PC-9 (cell line): ENCODE measurements at regions not wholly inside any gene's neighbourhood (a gene's known extent, or its start where the extent isn't known, plus 50 kb on each side); places are given as distances from the start of the nearest gene placed in this dataset.

Source experiments
- BruUV-seq: library from RNA; stranded (reverse); fragments of 400-500 nt; replicated peaks from 2 replicates; lab custom pipeline; 2021; lab: Mats Ljungman, UMichigan
- CTCF ChIA-PET: fragments of 300-600 bp; sonication (Branson Sonifier 250); formaldehyde crosslinking; loops from one replicate; lab custom pipeline; 2022; ENCODE audit warnings: antibody characterized with exemption; lab: Charles Lee
- POLR2A ChIA-PET: fragments of 300-600 bp; sonication (Branson Sonifier 250); formaldehyde crosslinking; loops from one replicate; lab custom pipeline; 2022; ENCODE audit warnings: antibody characterized with exemption; ENCODE audit not compliant: unreplicated experiment; lab: Charles Lee
- DNase-seq, 2 experiments: peaks; one replicate each; pipeline versions ENCODE4 v3.0.0 to v3.0.0-alpha.2; 2015 to 2022; ENCODE audit warnings: mixed read lengths in 1 of 2
- H2AFZ ChIP-seq: fragments of 200-600 bp; sonication (generic); 2 replicates; pipeline ENCODE4 v1.8.1; 2017; ENCODE audit warnings: antibody characterized with exemption
- H3F3A ChIP-seq: fragments of 200-600 bp; sonication (generic); 2 replicates; pipeline ENCODE4 v1.8.1; 2017; ENCODE audit warnings: antibody characterized with exemption, mild to moderate bottlenecking, low read depth; ENCODE audit not compliant: insufficient read depth
- H3K27ac ChIP-seq: fragments of 200-600 bp; sonication (generic); 2 replicates; pipeline ENCODE4 v1.6.1; 2016; ENCODE audit warnings: mixed run types
- H3K27me3 ChIP-seq: fragments of 200-600 bp; sonication (generic); 2 replicates; pipeline ENCODE4 v1.6.1; 2016; ENCODE audit warnings: low read depth, mixed run types; ENCODE audit not compliant: insufficient read depth
- H3K36me3 ChIP-seq: fragments of 200-600 bp; sonication (generic); 2 replicates; pipeline ENCODE4 v1.6.1; 2016; ENCODE audit warnings: low read depth, mixed run types
- H3K4me1 ChIP-seq: fragments of 200-600 bp; sonication (generic); replicated peaks from 2 replicates; pipeline ENCODE4 v1.6.1; 2016; ENCODE audit warnings: mixed run types; ENCODE audit not compliant: insufficient read depth
- H3K4me2 ChIP-seq: fragments of 200-600 bp; sonication (generic); 2 replicates; pipeline ENCODE4 v1.6.1; 2017; ENCODE audit warnings: mixed run types
- H3K4me3 ChIP-seq: fragments of 200-600 bp; sonication (generic); 2 replicates; pipeline ENCODE4 v1.6.1; 2016; ENCODE audit warnings: mixed run types
- H3K79me2 ChIP-seq: fragments of 200-600 bp; sonication (generic); 2 replicates; pipeline ENCODE4 v1.6.1; 2017; ENCODE audit warnings: low read depth, mixed run types
- H3K9me2 ChIP-seq: fragments of 200-600 bp; sonication (generic); 2 replicates; pipeline ENCODE4 v1.8.1; 2017; ENCODE audit warnings: mild to moderate bottlenecking; ENCODE audit not compliant: insufficient read depth
- H3K9me3 ChIP-seq: fragments of 200-600 bp; sonication (generic); 2 replicates; pipeline ENCODE4 v1.8.1; 2016; ENCODE audit warnings: low read depth; ENCODE audit not compliant: insufficient read depth
- H4K20me1 ChIP-seq: fragments of 200-600 bp; sonication (generic); 2 replicates; pipeline ENCODE4 v1.8.1; 2017; ENCODE audit not compliant: insufficient read depth
- CTCF ChIP-seq: fragments of 200-600 bp; sonication (generic); conservative IDR thresholded peaks from 2 replicates; pipeline ENCODE4 v1.6.1; 2017; ENCODE audit warnings: mixed run types, antibody characterized with exemption, mild to moderate bottlenecking, moderate library complexity
- EZH2 ChIP-seq: fragments of 200-600 bp; sonication (generic); IDR thresholded peaks from 2 replicates; pipeline ENCODE4 v1.8.0; 2017; ENCODE audit warnings: antibody characterized with exemption, low read depth
- intact Hi-C: fragments of 100-400 bp; cut with micrococcal nuclease; formaldehyde crosslinking; loops from one replicate; pipeline ENCODE4 v1.10.0; 2022; ENCODE audit not compliant: unreplicated experiment

- no peaks in the 10 kb centered on the region for H3K27me3 ChIP-seq
- ChIA-PET POLR2A (no interaction called here), CTCF (interaction anchor here (0.6 to 1.7 kb wide), 3 partner anchors 48 to 928 kb away, joined by 3 to 4 read pairs (median 3); no protein-coding TSS in a partner anchor)
- no peaks in the 10 kb centered on the region for H3K79me2 ChIP-seq
- no peaks in the 10 kb centered on the region for H3K36me3 ChIP-seq
- no peak overlapping the region for H3K27ac ChIP-seq
- intact Hi-C loops = loop anchor here (1.0 kb wide), 2 partner anchors 47 to 223 kb away; no protein-coding TSS in a partner anchor
- no peaks in the 10 kb centered on the region for H4K20me1 ChIP-seq
- no peaks in the 10 kb centered on the region for H3K9me2 ChIP-seq
- peak in 1 of 2 experiments; percentile 16 for DNase-seq
- no peaks in the 10 kb centered on the region for H3K4me1 ChIP-seq
- H3F3A ChIP-seq = no peaks in the 10 kb centered on the region
- H3K4me3 ChIP-seq = no peak overlapping the region
- no peak overlapping the region for H3K4me2 ChIP-seq
- TF ChIP-seq CTCF = peak; percentile 63
- TF ChIP-seq EZH2 = no peak
- no peaks in the 10 kb centered on the region for H3K9me3 ChIP-seq
- no TSS peak for BruUV-seq
- H2AFZ ChIP-seq = no peak overlapping the region
Measured at GRCh38 chr2:118269408-118270051, 181.3 kb downstream of the INSIG2 start.

GRCh38 chr2:118268268-118268667 is 180.0 kb downstream of the INSIG2 start:
- no peaks in the 10 kb centered on the region for H3K9me2 ChIP-seq
- no peak for DNase-seq
- POLR2A ChIA-PET = no interaction called here
- intact Hi-C loops = no loop called here
- no TSS peak for BruUV-seq
- no peak for TF ChIP-seq CTCF
- TF ChIP-seq EZH2 = no peak
- H2AFZ ChIP-seq = no peak overlapping the region
- no peaks in the 10 kb centered on the region for H3K36me3 ChIP-seq
- H3F3A ChIP-seq = no peaks in the 10 kb centered on the region
- no peaks in the 10 kb centered on the region for H4K20me1 ChIP-seq
- CTCF ChIA-PET = interaction anchor here (0.6 kb wide), 1 partner anchor 41 kb away, joined by 9 read pairs; no protein-coding TSS in a partner anchor
- H3K9me3 ChIP-seq = no peaks in the 10 kb centered on the region
- H3K4me3 ChIP-seq = no peak overlapping the region
- H3K27ac ChIP-seq = no peak overlapping the region
- no peaks in the 10 kb centered on the region for H3K79me2 ChIP-seq
- H3K27me3 ChIP-seq = no peaks in the 10 kb centered on the region
- H3K4me1 ChIP-seq = no peaks in the 10 kb centered on the region
- no peak overlapping the region for H3K4me2 ChIP-seq

GRCh38 chr2:118265873-118266455 is 177.7 kb downstream of the INSIG2 start:
- ChIA-PET CTCF (interaction anchor here (1.2 kb wide), 1 partner anchor 219 kb away, joined by 3 read pairs; no protein-coding TSS in a partner anchor), POLR2A (no interaction called here)
- Histone ChIP-seq H4K20me1 (no peaks in the 10 kb centered on the region), H3K4me3 (no peak overlapping the region), H3K27ac (no peak overlapping the region), H3K4me1 (no peaks in the 10 kb centered on the region), H3K9me2 (no peaks in the 10 kb centered on the region), H3K79me2 (no peaks in the 10 kb centered on the region), H3F3A (no peaks in the 10 kb centered on the region), H3K9me3 (no peaks in the 10 kb centered on the region), H3K27me3 (no peaks in the 10 kb centered on the region), H3K4me2 (no peak overlapping the region), H2AFZ (no peak overlapping the region), H3K36me3 (no peaks in the 10 kb centered on the region)
- DNase-seq = no peak
- TF ChIP-seq EZH2 (no peak), CTCF (no peak)
- no TSS peak for BruUV-seq
- intact Hi-C loops = no loop called here
